SK-N-SH (cell line): ENCODE measurements at regions not wholly inside any gene's neighbourhood (a gene's known extent, or its start where the extent isn't known, plus 50 kb on each side); places are given as distances from the start of the nearest gene placed in this dataset.

ENCODE experiments used
- CTCF ChIP-seq: fragments of 200-600 bp; sonication (generic); IDR thresholded peaks from 2 replicates; pipeline ENCODE4 v1.6.1; 2017; ENCODE audit warnings: antibody characterized with exemption, mild to moderate bottlenecking, moderate library complexity
- EP300 ChIP-seq, 2 experiments: IDR thresholded peaks; 2 replicates each; pipeline versions ENCODE4 v1.4.0 to v1.6.1; 2012; ENCODE audit warnings: borderline replicate concordance in 1 of 2, low read depth in 1 of 2, low read length in 1 of 2
- EZH2phosphoT487 ChIP-seq: fragments of 200-600 bp; sonication (generic); IDR thresholded peaks from 2 replicates; pipeline ENCODE4 v1.6.1; 2017; ENCODE audit warnings: low read depth, mixed run types, mild to moderate bottlenecking, antibody characterized with exemption, moderate library complexity, borderline replicate concordance
- FOXJ3 ChIP-seq: sonication (generic); formaldehyde crosslinking; IDR thresholded peaks from 2 replicates; pipeline ENCODE4 v1.5.1; 2020; ENCODE audit warnings: mild to moderate bottlenecking, missing genetic modification reagents
- FOXM1 ChIP-seq: IDR thresholded peaks from 2 replicates; pipeline ENCODE4 v1.4.0; 2012; ENCODE audit warnings: low read depth, mild to moderate bottlenecking
- JUND ChIP-seq: IDR thresholded peaks from 2 replicates; pipeline ENCODE4 v1.4.0; 2012
- MXI1 ChIP-seq: IDR thresholded peaks from 2 replicates; pipeline ENCODE4 v1.6.1; 2012; ENCODE audit warnings: mild to moderate bottlenecking, low read depth, low read length, improper control_type of control experiment
- PBX3 ChIP-seq: IDR thresholded peaks from 2 replicates; pipeline ENCODE4; 2012
- POLR2AphosphoS5 ChIP-seq: IDR thresholded peaks from 2 replicates; pipeline ENCODE4 v1.6.1; 2012; ENCODE audit warnings: low read depth, low read length
- RCOR1 ChIP-seq: fragments of 150-350 bp; IDR thresholded peaks from 2 replicates; pipeline ENCODE4 v1.6.1; 2017; ENCODE audit warnings: antibody characterized with exemption, low read length
- SIN3A ChIP-seq: IDR thresholded peaks from 2 replicates; pipeline ENCODE4 v1.6.1; 2012; ENCODE audit warnings: low read depth, mild to moderate bottlenecking, low read length, moderate library complexity, borderline replicate concordance
- TEAD4 ChIP-seq: IDR thresholded peaks from 2 replicates; pipeline ENCODE4 v1.4.0; 2012; ENCODE audit warnings: mild to moderate bottlenecking, borderline replicate concordance; ENCODE audit not compliant: insufficient read depth
- TF ChIP-seq, protein P1 (sequence below): fragments of 150-350 bp; IDR thresholded peaks from 2 replicates; pipeline ENCODE4 v1.6.1; 2016; ENCODE audit warnings: mild to moderate bottlenecking, low read depth, low read length
- TF ChIP-seq, protein P2 (sequence below): IDR thresholded peaks from 2 replicates; pipeline ENCODE4 v1.4.0; 2012; ENCODE audit warnings: low read depth

- TF ChIP-seq POLR2AphosphoS5: no peak
- TF ChIP-seq CTCF: no peak
- no peak for TF ChIP-seq TEAD4
- no peak for TF ChIP-seq JUND
- no peak for TF ChIP-seq RCOR1
- no peak for TF ChIP-seq SIN3A
- TF ChIP-seq, protein P1, sequence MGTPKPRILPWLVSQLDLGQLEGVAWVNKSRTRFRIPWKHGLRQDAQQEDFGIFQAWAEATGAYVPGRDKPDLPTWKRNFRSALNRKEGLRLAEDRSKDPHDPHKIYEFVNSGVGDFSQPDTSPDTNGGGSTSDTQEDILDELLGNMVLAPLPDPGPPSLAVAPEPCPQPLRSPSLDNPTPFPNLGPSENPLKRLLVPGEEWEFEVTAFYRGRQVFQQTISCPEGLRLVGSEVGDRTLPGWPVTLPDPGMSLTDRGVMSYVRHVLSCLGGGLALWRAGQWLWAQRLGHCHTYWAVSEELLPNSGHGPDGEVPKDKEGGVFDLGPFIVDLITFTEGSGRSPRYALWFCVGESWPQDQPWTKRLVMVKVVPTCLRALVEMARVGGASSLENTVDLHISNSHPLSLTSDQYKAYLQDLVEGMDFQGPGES: no peak
- no peak for TF ChIP-seq FOXM1
- TF ChIP-seq, protein P2, sequence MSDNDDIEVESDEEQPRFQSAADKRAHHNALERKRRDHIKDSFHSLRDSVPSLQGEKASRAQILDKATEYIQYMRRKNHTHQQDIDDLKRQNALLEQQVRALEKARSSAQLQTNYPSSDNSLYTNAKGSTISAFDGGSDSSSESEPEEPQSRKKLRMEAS: no peak
- TF ChIP-seq EP300 (IDR thresholded peaks at IDR 0.05; ENCODE audit: borderline replicate concordance in 1 of 2, low read depth in 1 of 2, low read length in 1 of 2): no peak
- no peak for TF ChIP-seq MXI1
- no peak for TF ChIP-seq FOXJ3 (CRISPR knock-in tag)
- TF ChIP-seq EZH2phosphoT487: no peak
- no peak for TF ChIP-seq PBX3
These were observed 725.8 kb downstream of the KCTD16 start for GRCh38 chr5:144896473-144896872.
